Neural crest cell (in vitro differentiated cells): ENCODE measurements at regions not wholly inside any gene's neighbourhood (a gene's known extent, or its start where the extent isn't known, plus 50 kb on each side); places are given as distances from the start of the nearest gene placed in this dataset.

Experiments used
- DNase-seq: peaks from one replicate; pipeline ENCODE4 v3.0.0; 2021; ENCODE audit warnings: low read depth, mixed read lengths, low spot score
- H3K27ac Mint-ChIP-seq: one replicate; pipeline ENCODE4 v1.8.0; 2021; ENCODE audit warnings: mild to moderate bottlenecking, mixed read lengths; ENCODE audit not compliant: unreplicated experiment
- H3K27me3 Mint-ChIP-seq: 2 replicates; pipeline ENCODE4 v1.8.0; 2021; ENCODE audit warnings: low read depth, mild to moderate bottlenecking, mixed read lengths
- H3K36me3 Mint-ChIP-seq: 2 replicates; pipeline ENCODE4 v1.8.0; 2021; ENCODE audit warnings: low read depth, mild to moderate bottlenecking, mixed read lengths
- H3K4me1 Mint-ChIP-seq: 2 replicates; pipeline ENCODE4 v1.8.0; 2021; ENCODE audit warnings: mixed read lengths
- H3K4me3 Mint-ChIP-seq: one replicate; pipeline ENCODE4 v1.8.0; 2021; ENCODE audit warnings: mild to moderate bottlenecking, mixed read lengths
- H3K9me3 Mint-ChIP-seq: 2 replicates; pipeline ENCODE4 v1.8.0; 2021; ENCODE audit warnings: mixed read lengths
- CTCF ChIP-seq: fragments of 200-600 bp; sonication (generic); conservative IDR thresholded peaks from 2 replicates; pipeline ENCODE4 v1.5.0; 2021; ENCODE audit warnings: antibody characterized with exemption, mild to moderate bottlenecking

DNA sequence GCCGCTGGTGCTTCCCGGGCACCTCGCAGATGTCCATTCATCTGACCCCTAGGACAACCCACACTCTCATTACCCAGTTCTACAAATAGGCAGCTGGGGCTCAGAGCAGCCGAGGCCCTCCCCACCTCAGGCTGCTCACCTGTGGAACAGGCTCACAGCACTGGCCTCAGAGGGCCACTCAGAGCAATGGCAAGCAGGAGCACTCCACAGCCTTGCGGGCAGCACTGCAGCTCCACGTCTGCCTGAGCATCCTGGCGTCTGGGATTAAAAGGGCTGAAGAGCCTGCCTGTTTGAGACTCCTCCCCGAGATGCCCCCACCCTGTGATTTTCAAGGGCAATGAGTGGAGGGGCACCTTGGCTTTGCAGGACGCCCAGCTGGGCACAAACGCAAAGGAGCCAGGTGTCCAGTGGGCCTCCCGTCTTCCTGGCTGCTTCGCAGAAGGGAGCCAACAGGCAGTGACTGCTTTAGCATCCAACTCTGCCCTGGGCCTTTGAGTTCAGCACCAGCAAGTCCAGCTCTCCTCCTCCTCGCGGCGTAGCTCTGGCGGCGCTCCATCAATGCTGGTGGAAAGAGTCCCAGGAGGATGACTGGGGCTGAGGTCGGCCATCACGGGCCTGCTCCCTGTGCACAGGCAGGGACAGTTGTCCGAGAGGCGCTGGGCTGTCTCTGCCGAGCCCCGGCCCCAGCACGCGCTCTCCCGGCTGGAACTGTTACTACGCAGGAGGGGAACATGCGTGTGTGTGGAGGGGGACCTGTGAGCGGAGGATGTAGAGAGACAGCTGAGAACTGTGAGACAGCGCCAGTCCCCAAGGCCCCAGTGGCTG lies 297.2 kb downstream of the NDUFA10 start:
- Mint-ChIP-seq H3K27me3 (no peaks in the 10 kb centered on the region), H3K9me3 (peaks cover 4% of the 10 kb centered on the region), H3K4me1 (peaks cover 12% of the 10 kb centered on the region), H3K4me3 (no peak overlapping the region), H3K27ac (no peak overlapping the region), H3K36me3 (no peaks in the 10 kb centered on the region)
- no peak for TF ChIP-seq CTCF
- no peak for DNase-seq

DNA sequence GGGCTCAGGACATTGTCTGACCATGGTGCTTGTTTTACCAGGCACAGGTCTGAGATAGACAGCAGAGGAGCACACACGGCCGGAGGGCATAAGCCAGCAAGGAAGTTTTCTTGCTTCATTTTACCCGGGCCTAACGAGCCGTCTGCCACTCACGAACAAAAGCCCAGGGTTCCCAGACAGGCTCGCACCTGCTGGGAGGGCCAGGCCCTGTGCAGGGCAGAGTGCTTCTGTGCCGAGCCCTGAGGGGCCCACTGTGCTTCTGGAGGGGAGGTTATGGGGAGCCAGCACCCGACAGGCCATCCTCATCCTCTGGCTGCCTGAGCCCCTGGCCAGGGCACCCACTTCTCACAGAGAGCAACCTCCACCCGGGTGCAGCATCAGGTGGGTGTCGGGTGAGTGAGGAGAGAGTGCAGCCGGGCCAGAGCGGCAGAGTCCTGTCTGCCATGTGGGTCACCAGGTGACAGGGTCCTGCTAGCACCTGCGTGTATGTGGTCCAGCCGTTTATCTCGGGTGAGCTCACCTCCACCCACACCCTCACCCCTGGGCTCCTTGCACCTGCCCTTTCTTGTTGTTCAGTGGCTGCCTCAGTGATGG lies 297.9 kb downstream of the NDUFA10 start:
- Mint-ChIP-seq H3K4me3 (no peak overlapping the region), H3K27me3 (no peaks in the 10 kb centered on the region), H3K4me1 (peaks cover 12% of the 10 kb centered on the region), H3K9me3 (peaks cover 4% of the 10 kb centered on the region), H3K36me3 (no peaks in the 10 kb centered on the region), H3K27ac (no peak overlapping the region)
- TF ChIP-seq CTCF: no peak
- DNase-seq: no peak

DNA sequence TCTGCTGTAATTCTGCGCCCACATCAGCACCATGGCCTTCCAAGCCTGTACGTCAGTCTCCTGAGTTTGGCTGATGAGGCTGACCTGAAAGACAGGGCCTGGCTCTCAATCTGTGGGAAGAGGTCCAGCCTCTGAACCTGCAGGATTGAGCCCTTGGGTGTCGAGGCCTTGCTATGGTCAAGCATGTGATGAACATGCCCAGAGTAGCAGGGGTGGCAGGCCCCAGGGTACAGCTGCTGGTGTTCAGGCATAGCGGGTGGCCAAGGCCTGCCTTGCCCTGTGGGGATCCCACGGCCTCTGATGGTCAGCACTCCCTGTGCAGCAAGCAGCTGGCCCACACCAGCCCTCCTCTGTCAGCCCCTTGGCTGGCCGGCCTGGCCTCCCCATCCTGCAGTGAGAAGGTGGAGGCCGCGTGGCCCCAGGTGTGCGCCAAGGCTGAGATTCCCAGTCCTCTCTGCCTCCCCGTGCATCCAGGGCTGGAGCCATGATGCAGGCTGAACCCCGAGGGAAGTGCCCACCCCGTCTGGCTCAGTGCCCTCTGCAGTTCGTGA lies 298.4 kb downstream of the NDUFA10 start:
- Mint-ChIP-seq H3K27ac (no peak overlapping the region), H3K27me3 (no peaks in the 10 kb centered on the region), H3K9me3 (peaks cover 4% of the 10 kb centered on the region), H3K4me3 (no peak overlapping the region), H3K36me3 (no peaks in the 10 kb centered on the region), H3K4me1 (peaks cover 12% of the 10 kb centered on the region)
- no peak for TF ChIP-seq CTCF
- no peak for DNase-seq

DNA sequence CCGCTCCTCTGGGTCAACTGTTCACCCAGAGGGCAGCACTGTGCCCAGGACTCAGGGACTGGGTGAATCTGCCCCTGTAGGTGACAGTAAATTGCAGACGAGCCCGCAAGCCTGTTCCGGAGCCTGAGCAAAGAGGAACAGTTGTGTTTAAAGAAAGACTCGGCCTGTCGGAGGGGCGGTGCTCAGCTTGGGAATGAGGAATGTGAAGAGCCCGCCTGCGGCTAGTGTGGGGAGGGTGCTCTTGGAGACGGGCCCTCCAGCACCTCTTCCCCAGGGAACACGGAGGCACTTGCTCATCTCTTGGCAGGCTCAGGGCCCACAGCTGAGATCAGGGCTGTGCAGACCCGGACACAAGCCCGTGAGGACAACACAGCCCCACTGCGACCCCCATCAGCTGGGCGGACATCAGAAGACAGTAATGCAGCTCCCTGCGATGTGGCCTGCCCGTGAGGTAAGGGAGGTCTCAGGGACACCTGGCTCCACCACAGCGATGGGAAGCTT lies 299.0 kb downstream of the NDUFA10 start:
- peaks cover 4% of the 10 kb centered on the region for H3K9me3 Mint-ChIP-seq
- H3K36me3 Mint-ChIP-seq: no peaks in the 10 kb centered on the region
- no peak for TF ChIP-seq CTCF
- H3K27me3 Mint-ChIP-seq: no peaks in the 10 kb centered on the region
- no peak overlapping the region for H3K4me3 Mint-ChIP-seq
- no peak for DNase-seq
- no peak overlapping the region for H3K27ac Mint-ChIP-seq
- H3K4me1 Mint-ChIP-seq: peaks cover 12% of the 10 kb centered on the region

DNA sequence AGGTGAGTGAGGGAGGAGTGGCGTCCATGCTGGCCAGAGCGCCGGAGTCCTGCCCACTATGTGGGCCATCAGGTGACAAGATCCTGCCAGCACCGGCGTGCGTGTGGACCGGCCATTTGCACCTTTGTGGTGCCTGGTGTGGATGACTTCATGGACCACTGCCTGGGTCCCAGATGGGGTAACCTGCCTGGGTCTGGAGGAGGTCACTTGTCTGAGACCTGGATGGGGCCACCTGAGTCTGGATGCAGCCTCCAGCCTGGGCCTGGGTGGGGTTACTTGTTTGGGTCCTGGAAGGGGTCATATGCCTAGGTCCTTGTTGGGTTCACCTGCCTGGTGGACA lies 299.6 kb downstream of the NDUFA10 start:
- Mint-ChIP-seq H3K9me3 (peaks cover 4% of the 10 kb centered on the region), H3K36me3 (no peaks in the 10 kb centered on the region), H3K27me3 (no peaks in the 10 kb centered on the region), H3K4me3 (no peak overlapping the region), H3K27ac (no peak overlapping the region), H3K4me1 (peaks cover 12% of the 10 kb centered on the region)
- no peak for TF ChIP-seq CTCF
- no peak for DNase-seq
